Activated CD8-positive, alpha-beta T cell treated with anti-CD3 and anti-CD28 coated beads for 36 hours (primary cell): ENCODE measurements at regions not wholly inside any gene's neighbourhood (a gene's known extent, or its start where the extent isn't known, plus 50 kb on each side); places are given as distances from the start of the nearest gene placed in this dataset.

ENCODE experiments used
- ATAC-seq: fragments of 200-7000 bp; cut with Tn5 transposase; one replicate; pipeline ENCODE4 v1.10.0; 2021; ENCODE audit warnings: mild to moderate bottlenecking, moderate library complexity
- CTCF ChIA-PET: fragments of 350-600 bp; sonication (Branson Sonifier 250); formaldehyde crosslinking; loops from one replicate; lab custom pipeline; 2021; ENCODE audit warnings: antibody characterized with exemption; lab: Charles Lee
- POLR2A ChIA-PET: fragments of 350-600 bp; sonication (Branson Sonifier 250); formaldehyde crosslinking; loops from one replicate; lab custom pipeline; 2021; ENCODE audit warnings: antibody characterized with exemption; lab: Charles Lee
- DNase-seq: peaks from one replicate; pipeline ENCODE4 v3.0.0-alpha.2; 2020
- H3K27ac Mint-ChIP-seq: one replicate; pipeline ENCODE4 v1.8.0; 2021; ENCODE audit warnings: mild to moderate bottlenecking, mixed read lengths
- H3K27me3 Mint-ChIP-seq: one replicate; pipeline ENCODE4 v1.8.0; 2021; ENCODE audit warnings: mixed read lengths
- H3K36me3 Mint-ChIP-seq: one replicate; pipeline ENCODE4 v1.8.0; 2021; ENCODE audit warnings: low read depth, mixed read lengths
- H3K4me1 Mint-ChIP-seq: one replicate; pipeline ENCODE4 v1.8.0; 2021; ENCODE audit warnings: low read depth, mixed read lengths
- H3K4me3 Mint-ChIP-seq: one replicate; pipeline ENCODE4 v1.8.0; 2021; ENCODE audit warnings: mild to moderate bottlenecking, moderate library complexity, mixed read lengths
- H3K9me3 Mint-ChIP-seq: one replicate; pipeline ENCODE4 v1.8.0; 2021; ENCODE audit warnings: mixed read lengths
- intact Hi-C: fragments of 100-400 bp; cut with micrococcal nuclease; formaldehyde crosslinking; loops from one replicate; pipeline ENCODE4 v1.10.0; 2022
- TF ChIP-seq, protein P1 (sequence below): fragments of 200-600 bp; IDR thresholded peaks from one replicate; pipeline ENCODE4 v1.8.0; 2022; ENCODE audit warnings: antibody characterized with exemption, mild to moderate bottlenecking

DNA sequence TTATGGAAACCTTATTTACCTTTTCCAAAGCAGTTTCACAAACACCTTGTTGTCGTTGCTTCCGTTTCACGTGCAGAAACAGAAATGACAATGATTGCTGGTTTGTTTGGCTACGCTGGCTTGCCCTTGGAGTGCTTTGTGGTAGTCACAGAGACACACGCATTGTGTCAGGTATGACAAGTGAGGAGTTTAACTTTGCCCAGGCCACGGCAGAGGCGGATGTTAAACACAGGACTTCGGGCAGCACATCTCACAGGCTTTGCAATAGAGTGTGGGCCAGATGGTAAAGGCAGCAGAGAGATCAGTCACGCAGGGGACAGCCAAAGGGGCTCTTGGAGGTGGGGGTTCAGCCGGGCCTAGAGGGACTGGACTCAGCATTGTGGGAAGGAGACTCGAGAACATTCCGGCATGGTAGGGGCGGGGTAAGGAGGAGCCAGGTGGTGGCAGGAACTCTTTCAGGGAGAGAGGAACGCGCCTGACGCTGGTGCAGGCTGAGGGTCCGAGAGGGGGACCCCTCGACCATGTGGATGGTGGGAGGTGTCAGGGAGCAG is 59.8 kb upstream of the KCNA1 start:
- POLR2A ChIA-PET = no interaction called here
- Mint-ChIP-seq H3K4me1 (no peaks in the 10 kb centered on the region), H3K4me3 (no peak overlapping the region), H3K27ac (no peak overlapping the region), H3K36me3 (no peaks in the 10 kb centered on the region), H3K9me3 (no peaks in the 10 kb centered on the region), H3K27me3 (peaks cover 1% of the 10 kb centered on the region)
- CTCF ChIA-PET = interaction anchor here (0.9 to 2.7 kb wide), 6 partner anchors 9 to 19 kb away, joined by 3 to 32 read pairs (median 5); no protein-coding TSS in a partner anchor
- no peak for ATAC-seq
- no peak for DNase-seq
- TF ChIP-seq, protein P1, sequence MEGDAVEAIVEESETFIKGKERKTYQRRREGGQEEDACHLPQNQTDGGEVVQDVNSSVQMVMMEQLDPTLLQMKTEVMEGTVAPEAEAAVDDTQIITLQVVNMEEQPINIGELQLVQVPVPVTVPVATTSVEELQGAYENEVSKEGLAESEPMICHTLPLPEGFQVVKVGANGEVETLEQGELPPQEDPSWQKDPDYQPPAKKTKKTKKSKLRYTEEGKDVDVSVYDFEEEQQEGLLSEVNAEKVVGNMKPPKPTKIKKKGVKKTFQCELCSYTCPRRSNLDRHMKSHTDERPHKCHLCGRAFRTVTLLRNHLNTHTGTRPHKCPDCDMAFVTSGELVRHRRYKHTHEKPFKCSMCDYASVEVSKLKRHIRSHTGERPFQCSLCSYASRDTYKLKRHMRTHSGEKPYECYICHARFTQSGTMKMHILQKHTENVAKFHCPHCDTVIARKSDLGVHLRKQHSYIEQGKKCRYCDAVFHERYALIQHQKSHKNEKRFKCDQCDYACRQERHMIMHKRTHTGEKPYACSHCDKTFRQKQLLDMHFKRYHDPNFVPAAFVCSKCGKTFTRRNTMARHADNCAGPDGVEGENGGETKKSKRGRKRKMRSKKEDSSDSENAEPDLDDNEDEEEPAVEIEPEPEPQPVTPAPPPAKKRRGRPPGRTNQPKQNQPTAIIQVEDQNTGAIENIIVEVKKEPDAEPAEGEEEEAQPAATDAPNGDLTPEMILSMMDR = no peak
- intact Hi-C loops = no loop called here

DNA sequence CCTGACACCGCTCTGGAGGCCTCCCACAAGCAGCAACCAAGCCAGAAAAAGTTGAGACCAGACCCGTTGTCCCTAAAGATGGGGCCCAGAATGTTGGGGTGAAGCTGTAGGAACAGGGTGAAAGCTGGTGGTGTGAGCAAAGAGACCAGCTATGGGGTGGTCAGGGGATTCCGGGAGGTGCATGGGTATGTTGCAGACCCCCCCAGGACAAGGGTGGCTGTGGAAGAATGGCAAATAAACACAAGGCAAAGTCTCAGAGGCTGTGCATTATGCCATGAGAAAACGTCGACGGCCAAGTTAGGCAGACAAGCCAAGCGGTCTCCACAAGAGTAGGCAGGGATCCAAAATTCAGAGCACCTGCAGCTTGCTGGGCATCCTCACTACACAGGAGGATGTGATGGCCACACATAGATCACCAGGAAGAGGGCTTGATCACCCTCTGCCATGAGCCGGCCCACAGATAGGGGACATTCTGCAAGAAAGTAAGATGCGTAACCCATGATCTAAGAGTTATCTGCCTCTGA is 58.8 kb upstream of the KCNA1 start:
- Mint-ChIP-seq H3K27ac (no peak overlapping the region), H3K9me3 (no peaks in the 10 kb centered on the region), H3K36me3 (no peaks in the 10 kb centered on the region), H3K27me3 (peaks cover 1% of the 10 kb centered on the region), H3K4me1 (no peaks in the 10 kb centered on the region), H3K4me3 (no peak overlapping the region)
- DNase-seq (no peak), ATAC-seq (no peak)
- CTCF ChIA-PET = interaction anchor here (1.0 kb wide), 1 partner anchor 20 kb away, joined by 4 read pairs; no protein-coding TSS in a partner anchor
- POLR2A ChIA-PET = no interaction called here
- TF ChIP-seq, protein P1 = no peak
- intact Hi-C loops = no loop called here

DNA sequence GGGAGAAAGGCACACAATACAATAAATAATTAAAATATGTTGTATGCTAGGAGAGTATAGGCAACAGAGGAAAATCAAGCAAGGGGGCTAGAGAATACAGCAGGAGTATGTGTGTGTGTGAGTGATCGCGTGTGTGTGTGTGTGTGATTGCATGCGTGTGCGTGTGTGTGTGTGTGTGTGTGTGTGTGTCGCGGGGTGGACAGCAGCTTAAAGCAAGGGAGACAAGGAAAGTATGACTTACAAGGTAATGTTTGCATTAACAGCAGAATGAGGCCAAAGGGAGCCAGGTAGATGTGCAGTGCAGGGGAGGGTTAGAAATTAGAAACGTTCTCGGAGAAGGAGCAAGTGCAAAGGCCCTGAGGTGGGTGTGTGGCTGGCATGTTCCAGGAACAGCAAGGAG is 57.4 kb upstream of the KCNA1 start:
- Mint-ChIP-seq H3K36me3 (no peaks in the 10 kb centered on the region), H3K27ac (no peak overlapping the region), H3K9me3 (no peaks in the 10 kb centered on the region), H3K4me1 (peaks cover 2% of the 10 kb centered on the region), H3K27me3 (peaks cover 1% of the 10 kb centered on the region), H3K4me3 (no peak overlapping the region)
- TF ChIP-seq, protein P1 = no peak
- intact Hi-C loops = no loop called here
- ATAC-seq (no peak), DNase-seq (no peak)
- POLR2A ChIA-PET = no interaction called here
- CTCF ChIA-PET = no interaction called here

DNA sequence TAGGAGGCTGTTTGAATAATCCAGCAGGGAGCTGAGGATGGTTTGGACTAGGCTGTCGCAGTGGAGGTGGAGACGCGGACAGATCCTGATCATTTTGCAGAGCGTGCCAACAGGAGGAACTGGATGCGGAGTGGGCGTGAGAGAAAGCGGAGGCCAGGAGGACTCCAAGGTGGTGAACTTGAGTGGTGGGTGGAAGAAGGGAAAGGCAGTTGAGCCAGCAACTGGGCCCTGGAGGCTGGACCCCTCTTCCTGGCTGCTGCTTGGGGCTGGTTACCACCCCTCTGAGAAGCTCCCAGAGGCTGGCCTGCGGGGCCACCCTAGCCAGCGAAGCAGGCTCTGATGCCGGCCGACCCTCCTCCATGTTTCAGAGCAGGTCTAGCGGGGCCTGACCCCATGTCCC is 56.8 kb upstream of the KCNA1 start:
- Mint-ChIP-seq H3K4me1 (peaks cover 7% of the 10 kb centered on the region), H3K27me3 (peaks cover 5% of the 10 kb centered on the region), H3K36me3 (no peaks in the 10 kb centered on the region), H3K4me3 (no peak overlapping the region), H3K9me3 (no peaks in the 10 kb centered on the region), H3K27ac (no peak overlapping the region)
- DNase-seq = no peak
- ChIA-PET CTCF (no interaction called here), POLR2A (no interaction called here)
- TF ChIP-seq, protein P1 = no peak
- intact Hi-C loops = no loop called here
- ATAC-seq = no peak

DNA sequence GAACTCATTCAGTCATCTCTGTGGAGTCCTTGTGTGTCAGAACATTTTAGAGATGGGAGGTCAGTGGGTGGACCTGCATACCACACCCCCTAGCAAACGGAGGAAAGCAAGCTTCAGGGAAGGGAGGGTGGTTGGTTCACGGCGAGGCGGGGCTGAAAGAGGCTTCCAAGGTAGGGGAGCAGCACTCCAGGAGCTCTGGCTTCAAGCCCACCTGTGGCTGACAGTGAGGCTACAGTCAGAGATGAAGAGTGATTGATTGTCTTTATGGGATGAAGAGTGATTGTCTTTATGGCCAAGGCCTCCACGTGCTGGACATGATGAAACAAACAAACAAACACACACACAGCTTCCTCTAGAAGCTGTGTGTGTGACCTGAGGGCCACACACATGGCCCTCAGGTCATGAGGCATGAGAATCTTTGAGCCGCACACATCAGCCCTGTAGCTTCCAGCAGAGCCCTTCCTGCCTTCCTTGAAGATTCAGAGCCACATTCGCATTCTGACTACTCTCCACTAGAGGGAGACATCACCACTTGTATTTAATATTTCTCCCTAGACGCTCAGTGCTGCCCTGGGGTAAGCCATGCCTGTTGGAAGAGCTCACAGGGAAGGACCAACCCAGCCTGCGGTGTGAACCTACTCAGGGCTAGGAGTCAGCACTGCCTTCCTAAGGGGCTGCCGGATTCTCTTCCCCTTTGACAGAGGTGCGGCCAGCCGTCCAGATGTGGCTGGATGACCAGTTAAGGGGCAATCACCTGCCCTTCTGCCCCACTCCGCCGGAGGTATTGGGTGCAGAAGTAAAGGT is 54.4 kb upstream of the KCNA1 start:
- peaks cover 11% of the 10 kb centered on the region for H3K27me3 Mint-ChIP-seq
- ChIA-PET POLR2A (no interaction called here), CTCF (interaction anchor here (0.6 to 5.9 kb wide), 42 partner anchors 8 to 230 kb away, joined by 3 to 40 read pairs (median 4); partner anchors contain the start of genes AKAP3, KCNA1 and NDUFA9)
- H3K27ac Mint-ChIP-seq = no peak overlapping the region
- peaks cover 9% of the 10 kb centered on the region for H3K4me1 Mint-ChIP-seq
- ATAC-seq = peak; percentile 82
- intact Hi-C loops = loop anchor here (5.0 kb wide), 2 partner anchors 147 to 227 kb away; no protein-coding TSS in a partner anchor
- no peaks in the 10 kb centered on the region for H3K36me3 Mint-ChIP-seq
- no peaks in the 10 kb centered on the region for H3K9me3 Mint-ChIP-seq
- H3K4me3 Mint-ChIP-seq = no peak overlapping the region
- peak; percentile 79 for DNase-seq
- TF ChIP-seq, protein P1 = peak; percentile 64
